OCI-LY3 (cell line): ENCODE measurements at regions not wholly inside any gene's neighbourhood (a gene's known extent, or its start where the extent isn't known, plus 50 kb on each side); places are given as distances from the start of the nearest gene placed in this dataset.

Experiments used
- EZH2phosphoT487 ChIP-seq: fragments of 200-600 bp; shearing (Covaris generic); IDR thresholded peaks from 2 replicates; pipeline ENCODE4 v1.6.1; 2018; ENCODE audit warnings: antibody characterized with exemption, mixed run types, low read depth
- TF ChIP-seq, protein P1 (sequence below): fragments of 200-600, 300-600 bp; sonication (generic); IDR thresholded peaks from 2 replicates; pipeline ENCODE4 v1.5.1; 2014; ENCODE audit warnings: antibody characterized with exemption, low read length, low read depth

DNA sequence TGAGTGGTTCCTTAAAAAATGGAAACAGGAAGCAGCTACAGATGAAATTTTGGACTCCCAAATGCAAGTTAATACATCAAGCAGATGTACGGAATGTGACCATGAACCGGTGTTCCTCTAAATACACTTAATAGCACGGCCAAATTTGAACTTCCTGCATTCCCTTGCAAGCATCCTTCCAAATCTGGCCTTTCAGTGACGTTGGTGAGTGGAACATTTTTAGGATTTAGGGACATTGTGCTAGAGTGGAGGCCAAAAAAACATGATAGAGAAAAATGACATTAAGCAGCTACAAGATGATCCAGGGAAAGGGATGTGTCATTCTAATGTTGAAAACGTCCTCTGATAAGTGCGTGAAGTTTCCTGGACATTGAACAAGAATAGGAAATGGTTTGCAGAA is 62.1 kb downstream of the CTAGE1 start:
- TF ChIP-seq, protein P1, sequence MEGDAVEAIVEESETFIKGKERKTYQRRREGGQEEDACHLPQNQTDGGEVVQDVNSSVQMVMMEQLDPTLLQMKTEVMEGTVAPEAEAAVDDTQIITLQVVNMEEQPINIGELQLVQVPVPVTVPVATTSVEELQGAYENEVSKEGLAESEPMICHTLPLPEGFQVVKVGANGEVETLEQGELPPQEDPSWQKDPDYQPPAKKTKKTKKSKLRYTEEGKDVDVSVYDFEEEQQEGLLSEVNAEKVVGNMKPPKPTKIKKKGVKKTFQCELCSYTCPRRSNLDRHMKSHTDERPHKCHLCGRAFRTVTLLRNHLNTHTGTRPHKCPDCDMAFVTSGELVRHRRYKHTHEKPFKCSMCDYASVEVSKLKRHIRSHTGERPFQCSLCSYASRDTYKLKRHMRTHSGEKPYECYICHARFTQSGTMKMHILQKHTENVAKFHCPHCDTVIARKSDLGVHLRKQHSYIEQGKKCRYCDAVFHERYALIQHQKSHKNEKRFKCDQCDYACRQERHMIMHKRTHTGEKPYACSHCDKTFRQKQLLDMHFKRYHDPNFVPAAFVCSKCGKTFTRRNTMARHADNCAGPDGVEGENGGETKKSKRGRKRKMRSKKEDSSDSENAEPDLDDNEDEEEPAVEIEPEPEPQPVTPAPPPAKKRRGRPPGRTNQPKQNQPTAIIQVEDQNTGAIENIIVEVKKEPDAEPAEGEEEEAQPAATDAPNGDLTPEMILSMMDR, result no peak
- no peak for TF ChIP-seq EZH2phosphoT487
